PC-9 (cell line): ENCODE measurements at regions not wholly inside any gene's neighbourhood (a gene's known extent, or its start where the extent isn't known, plus 50 kb on each side); places are given as distances from the start of the nearest gene placed in this dataset.

ENCODE experiments used
- EZH2 ChIP-seq: fragments of 200-600 bp; sonication (generic); IDR thresholded peaks from 2 replicates; pipeline ENCODE4 v1.8.0; 2017; ENCODE audit warnings: antibody characterized with exemption, low read depth
- TF ChIP-seq, protein P1 (sequence below): fragments of 200-600 bp; sonication (generic); conservative IDR thresholded peaks from 2 replicates; pipeline ENCODE4 v1.6.1; 2017; ENCODE audit warnings: mixed run types, antibody characterized with exemption, mild to moderate bottlenecking, moderate library complexity

DNA sequence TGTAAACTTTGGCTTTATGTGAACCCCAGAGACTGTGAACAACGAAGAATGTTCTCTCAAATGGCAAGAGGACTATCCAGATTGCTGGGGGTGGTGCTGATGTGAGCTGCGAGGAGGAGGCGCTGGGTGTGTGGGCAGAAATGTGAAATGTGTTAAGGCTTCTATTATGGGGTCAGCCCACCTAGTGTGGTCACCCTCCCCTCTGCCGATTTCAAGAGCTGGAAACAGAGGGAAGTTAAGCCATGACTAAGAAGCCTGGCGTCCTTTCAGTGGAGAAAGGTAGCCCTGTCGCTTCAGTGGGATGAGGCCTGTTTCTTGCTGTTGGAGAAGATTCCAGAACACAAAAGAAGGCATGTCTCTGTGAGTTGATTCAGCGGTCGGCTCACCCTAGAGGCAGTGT, 89.0 kb upstream of the KCTD1 start:
- TF ChIP-seq, protein P1, sequence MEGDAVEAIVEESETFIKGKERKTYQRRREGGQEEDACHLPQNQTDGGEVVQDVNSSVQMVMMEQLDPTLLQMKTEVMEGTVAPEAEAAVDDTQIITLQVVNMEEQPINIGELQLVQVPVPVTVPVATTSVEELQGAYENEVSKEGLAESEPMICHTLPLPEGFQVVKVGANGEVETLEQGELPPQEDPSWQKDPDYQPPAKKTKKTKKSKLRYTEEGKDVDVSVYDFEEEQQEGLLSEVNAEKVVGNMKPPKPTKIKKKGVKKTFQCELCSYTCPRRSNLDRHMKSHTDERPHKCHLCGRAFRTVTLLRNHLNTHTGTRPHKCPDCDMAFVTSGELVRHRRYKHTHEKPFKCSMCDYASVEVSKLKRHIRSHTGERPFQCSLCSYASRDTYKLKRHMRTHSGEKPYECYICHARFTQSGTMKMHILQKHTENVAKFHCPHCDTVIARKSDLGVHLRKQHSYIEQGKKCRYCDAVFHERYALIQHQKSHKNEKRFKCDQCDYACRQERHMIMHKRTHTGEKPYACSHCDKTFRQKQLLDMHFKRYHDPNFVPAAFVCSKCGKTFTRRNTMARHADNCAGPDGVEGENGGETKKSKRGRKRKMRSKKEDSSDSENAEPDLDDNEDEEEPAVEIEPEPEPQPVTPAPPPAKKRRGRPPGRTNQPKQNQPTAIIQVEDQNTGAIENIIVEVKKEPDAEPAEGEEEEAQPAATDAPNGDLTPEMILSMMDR, result no peak
- TF ChIP-seq EZH2, result no peak
